Colon (tissue), 2 donors: ENCODE measurements at regions not wholly inside any gene's neighbourhood (a gene's known extent, or its start where the extent isn't known, plus 50 kb on each side); places are given as distances from the start of the nearest gene placed in this dataset.

Experiments used
- FAIRE-seq: peaks from 2 replicates; lab custom pipeline; 2012; peaks lifted over from hg19 to GRCh38; lab: Jason Lieb, UNC
- donor health status: control.
- donor health status: control.

DNA sequence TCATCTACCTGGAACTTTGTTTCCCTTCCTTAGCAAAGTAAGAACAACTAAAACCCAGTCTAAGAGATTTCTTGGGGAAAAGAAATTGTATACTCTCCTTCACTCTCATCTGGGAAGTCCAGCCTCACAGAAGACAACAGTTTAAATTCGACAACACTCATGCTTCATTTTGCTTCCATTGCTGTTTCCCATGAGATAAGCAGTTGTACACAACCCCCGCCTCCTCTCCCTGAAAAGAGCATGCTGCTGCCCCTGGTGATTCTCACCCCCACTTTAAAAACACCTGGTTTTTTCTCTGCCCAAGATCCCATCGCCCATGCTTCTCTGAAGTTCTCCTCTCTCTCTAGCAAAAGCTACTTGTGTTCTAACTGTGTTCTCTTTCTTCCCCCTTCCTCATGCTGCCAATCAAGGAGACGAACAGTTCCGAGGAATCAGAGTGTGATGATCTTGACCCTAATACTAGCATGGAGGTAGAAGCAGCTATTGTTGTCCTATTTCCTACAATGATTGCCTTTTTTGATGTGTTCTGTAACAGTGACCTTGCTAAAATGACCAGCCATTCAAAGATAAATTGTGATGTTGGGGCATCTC, 51.1 kb upstream of the UMPS start:
- FAIRE-seq = no peak
